ENCODE measurements at regions not wholly inside any gene's neighbourhood (a gene's known extent, or its start where the extent isn't known, plus 50 kb on each side); places are given as distances from the start of the nearest gene placed in this dataset.

- no peak for TF ChIP-seq CTCF (conservative IDR thresholded peaks at IDR 0.05; ENCODE audit: control insufficient read depth, insufficient read depth, low read depth, low read length)
- peak; percentile 43 for DNase-seq (ENCODE audit: low read depth)
These were observed 1060.7 kb downstream of the FAM181B start for GRCh38 chr11:81673001-81673400.

DNA sequence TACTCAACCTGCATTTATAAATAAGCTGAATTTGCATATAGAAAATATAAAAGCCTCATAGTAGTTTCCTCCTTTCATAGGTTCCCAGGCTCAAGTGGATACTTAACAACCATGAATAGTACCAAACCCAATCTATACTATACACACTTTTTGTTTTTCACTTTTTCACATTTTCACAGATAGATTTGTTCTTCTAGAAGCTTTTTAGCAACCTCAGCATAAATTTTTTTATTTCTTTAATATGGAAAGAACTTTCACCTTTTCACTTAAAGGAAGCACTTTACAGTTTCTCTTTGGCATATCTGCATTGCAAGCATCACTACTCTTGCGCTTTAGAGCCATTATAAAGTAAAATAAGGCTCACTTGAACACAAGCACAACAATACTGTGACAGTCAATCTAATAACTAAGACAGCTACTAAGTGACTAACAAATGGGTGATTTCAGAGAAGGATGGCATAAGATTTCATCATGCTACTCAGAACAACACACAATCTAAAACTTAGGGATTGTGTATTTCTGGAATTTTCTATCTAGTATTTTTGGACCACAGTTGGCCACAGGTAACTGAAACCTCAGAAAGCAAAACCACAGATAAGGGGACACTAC, 1063.6 kb downstream of the FAM181B start:
- DNase-seq (ENCODE audit: low read depth): no peak
- no peak for TF ChIP-seq CTCF (conservative IDR thresholded peaks at IDR 0.05; ENCODE audit: control insufficient read depth, insufficient read depth, low read depth, low read length)
- H3K4me3 ChIP-seq (ENCODE audit: control insufficient read depth, low read depth, low read length): no peak overlapping the region

More at GRCh38 chr11:81673001-81673400, 1060.7 kb downstream of the FAM181B start:
- no peak overlapping the region for H3K4me3 ChIP-seq (ENCODE audit: control insufficient read depth, low read depth, low read length)

DNA sequence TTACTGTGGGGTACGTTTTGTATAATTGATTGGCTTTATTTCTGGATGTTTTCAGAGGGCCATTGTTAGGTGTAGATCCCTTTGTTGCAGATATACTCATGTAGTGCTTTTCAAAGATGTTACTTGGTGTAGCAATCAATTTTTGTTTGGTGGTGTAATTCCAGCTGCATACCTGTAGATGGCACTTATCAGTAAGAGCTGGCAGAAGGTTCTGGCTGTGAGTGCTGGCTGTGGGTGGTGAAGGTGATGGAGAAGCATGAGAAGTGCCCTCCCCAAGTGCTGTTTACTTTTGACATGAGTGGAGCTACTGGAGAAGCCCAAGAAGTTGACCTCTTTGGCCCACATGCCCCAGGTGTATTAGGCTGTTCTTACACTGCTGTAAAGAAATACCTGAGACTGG, 1074.9 kb downstream of the FAM181B start:
- peak; percentile 47 for TF ChIP-seq CTCF (conservative IDR thresholded peaks at IDR 0.05; ENCODE audit: control insufficient read depth, insufficient read depth, low read depth, low read length)
- H3K4me3 ChIP-seq (ENCODE audit: control insufficient read depth, low read depth, low read length): no peak overlapping the region
- peak; percentile 29 for DNase-seq (ENCODE audit: low read depth)

- TF ChIP-seq CTCF (conservative IDR thresholded peaks at IDR 0.05; ENCODE audit: control insufficient read depth, insufficient read depth, low read depth, low read length): no peak
- no peak overlapping the region for H3K4me3 ChIP-seq (ENCODE audit: control insufficient read depth, low read depth, low read length)
- no peak for DNase-seq (ENCODE audit: low read depth)
These were observed 1078.3 kb downstream of the FAM181B start for GRCh38 chr11:81655351-81655750.

- H3K4me3 ChIP-seq (ENCODE audit: control insufficient read depth, low read depth, low read length): no peak overlapping the region
- TF ChIP-seq CTCF (conservative IDR thresholded peaks at IDR 0.05; ENCODE audit: control insufficient read depth, insufficient read depth, low read depth, low read length): no peak
- no peak for DNase-seq (ENCODE audit: low read depth)
These were observed 1086.3 kb downstream of the FAM181B start for GRCh38 chr11:81647374-81647773.

- peak; percentile 55 for TF ChIP-seq CTCF (conservative IDR thresholded peaks at IDR 0.05; ENCODE audit: control insufficient read depth, insufficient read depth, low read depth, low read length)
- DNase-seq (ENCODE audit: low read depth): peak; percentile 45
- no peak overlapping the region for H3K4me3 ChIP-seq (ENCODE audit: control insufficient read depth, low read depth, low read length)
These were observed 1089.3 kb downstream of the FAM181B start for GRCh38 chr11:81644239-81644840.

Measured in fibroblast of mammary gland (primary cell).